H9 (cell line): ENCODE measurements at regions not wholly inside any gene's neighbourhood (a gene's known extent, or its start where the extent isn't known, plus 50 kb on each side); places are given as distances from the start of the nearest gene placed in this dataset.

Experiments
- DNase-seq: peaks from one replicate; pipeline ENCODE4 v3.0.0-alpha.2; 2017
- H2AFZ ChIP-seq: one replicate; pipeline ENCODE4 v1.6.1; 2013; ENCODE audit warnings: mild to moderate bottlenecking, low read length, control low read depth, moderate library complexity
- H2AK5ac ChIP-seq: 2 replicates; pipeline ENCODE4 v1.6.1; 2013; ENCODE audit warnings: low read length, control low read depth, mixed read lengths; ENCODE audit not compliant: insufficient read length
- H2BK120ac ChIP-seq: one replicate; pipeline ENCODE4 v1.6.1; 2013; ENCODE audit warnings: low read depth, mild to moderate bottlenecking, low read length, control low read depth, inconsistent platforms; ENCODE audit not compliant: poor library complexity, severe bottlenecking
- H2BK12ac ChIP-seq: 2 replicates; pipeline ENCODE4 v1.6.1; 2013; ENCODE audit warnings: low read length, control low read depth, mixed read lengths, low read depth; ENCODE audit not compliant: insufficient read length
- H2BK15ac ChIP-seq: 2 replicates; pipeline ENCODE4 v1.6.1; 2013; ENCODE audit warnings: low read depth, low read length, control low read depth
- H2BK20ac ChIP-seq: one replicate; pipeline ENCODE4 v1.6.1; 2013; ENCODE audit warnings: low read depth, mild to moderate bottlenecking, low read length, control low read depth, inconsistent platforms; ENCODE audit not compliant: poor library complexity, severe bottlenecking
- H2BK5ac ChIP-seq: 2 replicates; pipeline ENCODE4 v1.6.1; 2013; ENCODE audit warnings: low read length, control low read depth, mixed read lengths; ENCODE audit not compliant: insufficient read length
- H3K14ac ChIP-seq: 2 replicates; pipeline ENCODE4 v1.6.1; 2013; ENCODE audit warnings: low read length, control low read depth; ENCODE audit not compliant: insufficient read depth
- H3K18ac ChIP-seq: 2 replicates; pipeline ENCODE4 v1.6.1; 2013; ENCODE audit warnings: low read depth, mild to moderate bottlenecking, mixed read lengths, low read length, control low read depth; ENCODE audit not compliant: insufficient read length
- H3K23ac ChIP-seq: 2 replicates; pipeline ENCODE4 v1.6.1; 2013; ENCODE audit warnings: low read length, control low read depth, mixed read lengths, low read depth; ENCODE audit not compliant: insufficient read length
- H3K23me2 ChIP-seq: 2 replicates; pipeline ENCODE4 v1.6.1; 2013; ENCODE audit warnings: low read depth, mild to moderate bottlenecking, mixed read lengths, low read length, control low read depth; ENCODE audit not compliant: insufficient read length, poor library complexity, severe bottlenecking
- H3K27ac ChIP-seq: 2 replicates; pipeline ENCODE4 v1.5.1; 2013; ENCODE audit warnings: low read length, control low read depth, mixed read lengths, low read depth; ENCODE audit not compliant: insufficient read length
- H3K27me3 ChIP-seq: 2 replicates; pipeline ENCODE4 v1.6.1; 2013; ENCODE audit warnings: low read length, control low read depth, inconsistent platforms; ENCODE audit not compliant: insufficient read depth
- H3K4ac ChIP-seq: 2 replicates; pipeline ENCODE4 v1.6.1; 2013; ENCODE audit warnings: low read depth, mild to moderate bottlenecking, control low read depth, inconsistent platforms, low read length, moderate library complexity
- H3K4me1 ChIP-seq: 2 replicates; pipeline ENCODE4 v1.6.1; 2013; ENCODE audit warnings: low read length, control low read depth, inconsistent platforms; ENCODE audit not compliant: insufficient read depth
- H3K4me2 ChIP-seq: 2 replicates; pipeline ENCODE4 v1.6.1; 2013; ENCODE audit warnings: low read length, control low read depth, mixed read lengths; ENCODE audit not compliant: insufficient read length, insufficient read depth
- H3K56ac ChIP-seq: 2 replicates; pipeline ENCODE4 v1.6.1; 2013; ENCODE audit warnings: low read depth, mild to moderate bottlenecking, mixed read lengths, low read length, control low read depth; ENCODE audit not compliant: insufficient read length
- H3K79me1 ChIP-seq: 2 replicates; pipeline ENCODE4 v1.6.1; 2013; ENCODE audit warnings: low read depth, mild to moderate bottlenecking, moderate library complexity, low read length, control low read depth, inconsistent platforms; ENCODE audit not compliant: insufficient read depth, poor library complexity, severe bottlenecking
- H3K79me2 ChIP-seq: 2 replicates; pipeline ENCODE4 v1.6.1; 2013; ENCODE audit warnings: low read length, control low read depth, inconsistent platforms; ENCODE audit not compliant: insufficient read depth
- H3K9ac ChIP-seq: 2 replicates; pipeline ENCODE4 v1.6.1; 2013; ENCODE audit warnings: low read length, control low read depth, mixed read lengths; ENCODE audit not compliant: insufficient read length; ENCODE audit errors: extremely low read depth
- H3K9me3 ChIP-seq: one replicate; pipeline ENCODE4 v1.6.1; 2013; ENCODE audit warnings: low read depth, low read length, inconsistent platforms; ENCODE audit not compliant: control insufficient read depth
- H3T11ph ChIP-seq: one replicate; pipeline ENCODE4 v1.6.1; 2013; ENCODE audit warnings: mild to moderate bottlenecking, low read length, control low read depth, inconsistent platforms
- H4K20me1 ChIP-seq: one replicate; pipeline ENCODE4 v1.6.1; 2013; ENCODE audit not compliant: control insufficient read depth, insufficient read length, insufficient read depth
- H4K5ac ChIP-seq: 2 replicates; pipeline ENCODE4 v1.6.1; 2013; ENCODE audit warnings: low read depth, mild to moderate bottlenecking, mixed read lengths, low read length, control low read depth; ENCODE audit not compliant: insufficient read length
- H4K8ac ChIP-seq: replicated peaks from 2 replicates; pipeline ENCODE4 v1.6.1; 2013; ENCODE audit warnings: low read length, control low read depth, mixed read lengths, low read depth; ENCODE audit not compliant: insufficient read length
- H4K91ac ChIP-seq: 2 replicates; pipeline ENCODE4 v1.6.1; 2013; ENCODE audit warnings: low read depth, mild to moderate bottlenecking, moderate library complexity, mixed read lengths, low read length, control low read depth; ENCODE audit not compliant: insufficient read length
- H3K27ac Mint-ChIP-seq, 3 experiments: 2 replicates in 2 of 3; 3 replicates in 1 of 3; pipeline ENCODE4 v1.8.0; 2020 to 2021; ENCODE audit warnings: mixed read lengths in 3 of 3, mild to moderate bottlenecking in 1 of 3, moderate library complexity in 1 of 3
- H3K27me3 Mint-ChIP-seq: 2 replicates; pipeline ENCODE4 v1.8.0; 2021; ENCODE audit warnings: low read depth, mild to moderate bottlenecking, moderate library complexity, mixed read lengths
- H3K36me3 Mint-ChIP-seq, 3 experiments: 2 replicates in 2 of 3; 3 replicates in 1 of 3; pipeline ENCODE4 v1.8.0; 2020 to 2021; ENCODE audit warnings: low read depth in 3 of 3, mixed read lengths in 3 of 3; ENCODE audit not compliant: insufficient read depth in 1 of 3
- H3K4me1 Mint-ChIP-seq, 2 experiments: 2 replicates each; pipeline ENCODE4 v1.8.0; 2020; ENCODE audit warnings: mixed read lengths in 2 of 2
- H3K4me3 Mint-ChIP-seq, 2 experiments: 2 replicates in 1 of 2; 3 replicates in 1 of 2; pipeline ENCODE4 v1.8.0; 2020 to 2021; ENCODE audit warnings: mild to moderate bottlenecking in 2 of 2, mixed read lengths in 2 of 2, moderate library complexity in 1 of 2
- H3K9me3 Mint-ChIP-seq, 2 experiments: 2 replicates in 1 of 2; 3 replicates in 1 of 2; pipeline ENCODE4 v1.8.0; 2020; ENCODE audit warnings: mild to moderate bottlenecking in 2 of 2, mixed read lengths in 2 of 2, moderate library complexity in 1 of 2
- TF ChIP-seq, protein P1 (sequence below): fragments of 200-600 bp; sonication (generic); conservative IDR thresholded peaks from 3 replicates; pipeline ENCODE4 v1.8.0; 2021; ENCODE audit warnings: antibody characterized with exemption, mild to moderate bottlenecking

GRCh38 chr1:72489801-72490200, 207.5 kb upstream of the NEGR1 start:
- no peaks in the 10 kb centered on the region for H3K36me3 Mint-ChIP-seq
- H3K27me3 ChIP-seq: no peaks in the 10 kb centered on the region
- no peak overlapping the region for H2BK15ac ChIP-seq
- H3K79me2 ChIP-seq: no peaks in the 10 kb centered on the region
- no peak overlapping the region for H3K4ac ChIP-seq
- no peak overlapping the region for H3K27ac Mint-ChIP-seq
- no peaks in the 10 kb centered on the region for H3K4me1 ChIP-seq
- H3K9me3 ChIP-seq: no peaks in the 10 kb centered on the region
- H3K9me3 Mint-ChIP-seq: no peaks in the 10 kb centered on the region
- H2BK12ac ChIP-seq: no peak overlapping the region
- no peak overlapping the region for H3K27ac ChIP-seq
- TF ChIP-seq, protein P1, sequence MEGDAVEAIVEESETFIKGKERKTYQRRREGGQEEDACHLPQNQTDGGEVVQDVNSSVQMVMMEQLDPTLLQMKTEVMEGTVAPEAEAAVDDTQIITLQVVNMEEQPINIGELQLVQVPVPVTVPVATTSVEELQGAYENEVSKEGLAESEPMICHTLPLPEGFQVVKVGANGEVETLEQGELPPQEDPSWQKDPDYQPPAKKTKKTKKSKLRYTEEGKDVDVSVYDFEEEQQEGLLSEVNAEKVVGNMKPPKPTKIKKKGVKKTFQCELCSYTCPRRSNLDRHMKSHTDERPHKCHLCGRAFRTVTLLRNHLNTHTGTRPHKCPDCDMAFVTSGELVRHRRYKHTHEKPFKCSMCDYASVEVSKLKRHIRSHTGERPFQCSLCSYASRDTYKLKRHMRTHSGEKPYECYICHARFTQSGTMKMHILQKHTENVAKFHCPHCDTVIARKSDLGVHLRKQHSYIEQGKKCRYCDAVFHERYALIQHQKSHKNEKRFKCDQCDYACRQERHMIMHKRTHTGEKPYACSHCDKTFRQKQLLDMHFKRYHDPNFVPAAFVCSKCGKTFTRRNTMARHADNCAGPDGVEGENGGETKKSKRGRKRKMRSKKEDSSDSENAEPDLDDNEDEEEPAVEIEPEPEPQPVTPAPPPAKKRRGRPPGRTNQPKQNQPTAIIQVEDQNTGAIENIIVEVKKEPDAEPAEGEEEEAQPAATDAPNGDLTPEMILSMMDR: no peak
- H2AK5ac ChIP-seq: no peak overlapping the region
- no peak overlapping the region for H2BK20ac ChIP-seq
- no peak overlapping the region for H4K8ac ChIP-seq
- no peak overlapping the region for H2BK120ac ChIP-seq
- H2AFZ ChIP-seq: no peak overlapping the region
- no peak overlapping the region for H2BK5ac ChIP-seq
- H4K20me1 ChIP-seq: no peaks in the 10 kb centered on the region
- no peak overlapping the region for H3K4me2 ChIP-seq
- no peak overlapping the region for H3K4me3 Mint-ChIP-seq
- no peaks in the 10 kb centered on the region for H3K79me1 ChIP-seq
- H3K23me2 ChIP-seq: no peaks in the 10 kb centered on the region
- H3K23ac ChIP-seq: no peak overlapping the region
- H3K14ac ChIP-seq: no peak overlapping the region
- no peak overlapping the region for H3K56ac ChIP-seq
- peaks cover 4 to 5% of the 10 kb centered on the region in 2 experiments; a peak in 3 of 4 replicates for H3K4me1 Mint-ChIP-seq
- H3T11ph ChIP-seq: no peak overlapping the region
- no peak overlapping the region for H4K91ac ChIP-seq
- H3K27me3 Mint-ChIP-seq: no peaks in the 10 kb centered on the region
- no peak overlapping the region for H3K9ac ChIP-seq
- H4K5ac ChIP-seq: no peak overlapping the region
- H3K18ac ChIP-seq: no peak overlapping the region
- DNase-seq: no peak
